Osteoblast (primary cell): ENCODE measurements at regions not wholly inside any gene's neighbourhood (a gene's known extent, or its start where the extent isn't known, plus 50 kb on each side); places are given as distances from the start of the nearest gene placed in this dataset.

Source experiments
- DNase-seq: peaks from one replicate; pipeline ENCODE4 v3.0.0; 2011; ENCODE audit warnings: low spot score, mixed read lengths; ENCODE audit not compliant: insufficient read length; ENCODE audit errors: missing footprints
- H2AFZ ChIP-seq: 2 replicates; pipeline ENCODE4 v1.6.0; 2011; ENCODE audit warnings: mild to moderate bottlenecking, low read length
- H3K27ac ChIP-seq: 2 replicates; pipeline ENCODE4 v1.5.1; 2011; ENCODE audit warnings: mild to moderate bottlenecking, low read depth, low read length, moderate library complexity
- H3K27me3 ChIP-seq: 2 replicates; pipeline ENCODE4 v1.6.0; 2012; ENCODE audit warnings: mild to moderate bottlenecking, control low read depth, inconsistent platforms, low read length, moderate library complexity; ENCODE audit not compliant: insufficient read depth
- H3K36me3 ChIP-seq: 2 replicates; pipeline ENCODE4 v1.5.1; 2011; ENCODE audit warnings: mild to moderate bottlenecking, low read length, control low read depth, moderate library complexity; ENCODE audit not compliant: insufficient read depth
- H3K4me1 ChIP-seq: 2 replicates; pipeline ENCODE4 v1.5.1; 2011; ENCODE audit warnings: mild to moderate bottlenecking, low read length, control low read depth, moderate library complexity; ENCODE audit not compliant: insufficient read depth
- H3K4me2 ChIP-seq: 2 replicates; pipeline ENCODE4 v1.6.0; 2011; ENCODE audit warnings: mild to moderate bottlenecking, low read length; ENCODE audit not compliant: insufficient read depth
- H3K4me3 ChIP-seq: fragments of 200-600 bp; sonication (generic); 3 replicates; pipeline ENCODE4 v1.5.1; 2012; ENCODE audit warnings: mild to moderate bottlenecking, low read length, inconsistent platforms; ENCODE audit not compliant: insufficient read depth
- H3K79me2 ChIP-seq: 2 replicates; pipeline ENCODE4 v1.6.0; 2012; ENCODE audit warnings: mild to moderate bottlenecking, low read length, control low read depth, inconsistent platforms; ENCODE audit not compliant: insufficient read depth
- H3K9me3 ChIP-seq: 2 replicates; pipeline ENCODE4 v1.5.1; 2011; ENCODE audit warnings: low read depth, low read length, control low read depth
- H4K20me1 ChIP-seq: 2 replicates; pipeline ENCODE4 v1.6.0; 2012; ENCODE audit warnings: mild to moderate bottlenecking, low read length, control low read depth; ENCODE audit not compliant: insufficient read depth
- TF ChIP-seq, protein P1 (sequence below): IDR thresholded peaks from 2 replicates; pipeline ENCODE4 v1.5.1; 2011; ENCODE audit warnings: mild to moderate bottlenecking, low read depth, low read length, moderate library complexity; ENCODE audit errors: extremely low read depth

DNA sequence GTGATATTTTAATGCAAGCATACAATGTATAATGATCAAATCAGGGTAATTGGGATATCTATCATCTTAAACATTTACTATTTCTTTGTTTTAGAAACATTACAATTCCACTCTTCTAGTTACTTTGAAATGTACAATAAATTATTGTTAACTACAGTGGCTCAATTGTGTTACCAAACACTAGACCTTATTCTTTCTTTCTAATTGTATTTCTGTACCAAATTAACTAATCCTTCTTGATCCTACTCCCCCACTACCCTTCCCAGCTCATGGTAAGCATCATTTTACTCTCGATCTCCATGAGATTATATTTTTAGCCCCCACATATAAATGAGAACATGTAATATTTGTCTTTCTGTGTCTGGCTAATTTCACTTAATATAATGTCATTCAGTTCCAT is 95.0 kb upstream of the MROH9 start:
- Histone ChIP-seq H3K9me3 (no peaks in the 10 kb centered on the region), H2AFZ (no peak overlapping the region), H3K27me3 (no peaks in the 10 kb centered on the region), H3K79me2 (no peaks in the 10 kb centered on the region), H3K4me1 (peaks cover 6% of the 10 kb centered on the region), H4K20me1 (no peaks in the 10 kb centered on the region), H3K4me2 (no peak overlapping the region), H3K27ac (no peak overlapping the region), H3K36me3 (no peaks in the 10 kb centered on the region), H3K4me3 (no peak overlapping the region)
- DNase-seq, result no peak
- TF ChIP-seq, protein P1, sequence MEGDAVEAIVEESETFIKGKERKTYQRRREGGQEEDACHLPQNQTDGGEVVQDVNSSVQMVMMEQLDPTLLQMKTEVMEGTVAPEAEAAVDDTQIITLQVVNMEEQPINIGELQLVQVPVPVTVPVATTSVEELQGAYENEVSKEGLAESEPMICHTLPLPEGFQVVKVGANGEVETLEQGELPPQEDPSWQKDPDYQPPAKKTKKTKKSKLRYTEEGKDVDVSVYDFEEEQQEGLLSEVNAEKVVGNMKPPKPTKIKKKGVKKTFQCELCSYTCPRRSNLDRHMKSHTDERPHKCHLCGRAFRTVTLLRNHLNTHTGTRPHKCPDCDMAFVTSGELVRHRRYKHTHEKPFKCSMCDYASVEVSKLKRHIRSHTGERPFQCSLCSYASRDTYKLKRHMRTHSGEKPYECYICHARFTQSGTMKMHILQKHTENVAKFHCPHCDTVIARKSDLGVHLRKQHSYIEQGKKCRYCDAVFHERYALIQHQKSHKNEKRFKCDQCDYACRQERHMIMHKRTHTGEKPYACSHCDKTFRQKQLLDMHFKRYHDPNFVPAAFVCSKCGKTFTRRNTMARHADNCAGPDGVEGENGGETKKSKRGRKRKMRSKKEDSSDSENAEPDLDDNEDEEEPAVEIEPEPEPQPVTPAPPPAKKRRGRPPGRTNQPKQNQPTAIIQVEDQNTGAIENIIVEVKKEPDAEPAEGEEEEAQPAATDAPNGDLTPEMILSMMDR, result no peak

DNA sequence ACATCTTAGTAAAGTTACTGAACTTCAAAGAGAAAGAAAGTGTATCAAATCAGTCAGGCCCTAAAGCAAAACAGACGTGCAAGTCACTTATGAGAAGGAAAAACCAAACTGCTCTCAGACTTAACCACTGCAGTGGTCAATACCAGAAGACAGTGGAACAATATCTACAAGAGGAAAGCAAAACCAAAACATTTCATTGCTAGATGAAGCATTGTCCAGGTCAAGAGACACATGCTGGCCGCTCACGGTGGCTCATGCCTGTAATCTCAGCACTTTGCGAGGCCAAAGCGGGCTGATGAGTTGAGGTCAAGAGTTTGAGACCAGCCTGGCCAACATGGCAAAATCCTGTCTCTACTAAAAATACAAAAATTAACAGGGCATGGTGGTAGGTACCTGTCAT is 82.0 kb upstream of the MROH9 start:
- Histone ChIP-seq H2AFZ (no peak overlapping the region), H3K9me3 (no peaks in the 10 kb centered on the region), H3K36me3 (no peaks in the 10 kb centered on the region), H3K4me3 (no peak overlapping the region), H3K27me3 (no peaks in the 10 kb centered on the region), H3K27ac (no peak overlapping the region), H3K4me1 (no peaks in the 10 kb centered on the region), H3K79me2 (no peaks in the 10 kb centered on the region), H4K20me1 (no peaks in the 10 kb centered on the region), H3K4me2 (no peak overlapping the region)
- no peak for DNase-seq
- TF ChIP-seq, protein P1, result no peak

DNA sequence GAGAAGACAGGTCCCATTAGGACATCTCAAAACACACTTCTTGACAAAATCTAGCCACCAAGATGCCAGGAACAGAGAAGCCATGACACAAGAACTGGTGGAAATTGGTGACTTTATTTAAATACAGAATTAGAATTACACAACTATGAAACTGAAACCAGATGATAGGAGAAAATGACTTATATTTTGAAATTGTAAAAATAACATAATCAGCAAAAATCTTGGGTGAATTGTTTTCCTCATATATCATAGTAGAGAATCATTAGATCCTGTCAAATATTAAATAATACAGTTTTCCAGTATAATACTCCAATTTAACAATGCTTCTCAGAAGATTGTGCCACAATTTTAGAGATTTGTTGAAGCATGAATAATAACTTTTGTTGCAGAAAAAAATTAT is 81.5 kb upstream of the MROH9 start:
- Histone ChIP-seq H3K4me3 (no peak overlapping the region), H3K9me3 (no peaks in the 10 kb centered on the region), H3K36me3 (no peaks in the 10 kb centered on the region), H3K4me2 (no peak overlapping the region), H3K27me3 (no peaks in the 10 kb centered on the region), H3K4me1 (no peaks in the 10 kb centered on the region), H2AFZ (peak overlapping the region; percentile 33), H3K79me2 (no peaks in the 10 kb centered on the region), H4K20me1 (no peaks in the 10 kb centered on the region), H3K27ac (no peak overlapping the region)
- no peak for DNase-seq
- TF ChIP-seq, protein P1, result no peak

DNA sequence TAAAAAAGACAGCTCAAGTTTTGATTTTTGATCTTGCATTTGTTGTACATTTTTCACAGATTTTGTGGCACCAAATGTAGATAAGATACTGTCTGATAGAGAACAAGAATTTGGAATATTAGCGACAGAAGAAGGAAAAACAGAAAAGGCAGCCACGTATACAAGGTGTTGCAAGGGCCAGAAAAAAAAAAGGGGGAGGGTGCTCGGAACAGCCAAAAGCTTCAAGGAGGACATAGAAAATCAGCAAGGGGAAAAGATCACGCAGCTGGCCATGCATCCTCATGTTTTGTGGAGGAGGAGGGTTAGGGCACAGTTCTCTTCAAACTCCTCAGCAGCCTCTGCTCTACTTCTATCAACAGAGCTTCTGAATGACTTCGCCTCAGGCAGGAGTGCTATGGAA is 80.7 kb upstream of the MROH9 start:
- no peaks in the 10 kb centered on the region for H3K4me1 ChIP-seq
- no peaks in the 10 kb centered on the region for H3K79me2 ChIP-seq
- H3K4me3 ChIP-seq, result no peak overlapping the region
- H3K27me3 ChIP-seq, result no peaks in the 10 kb centered on the region
- H3K4me2 ChIP-seq, result no peak overlapping the region
- no peaks in the 10 kb centered on the region for H3K9me3 ChIP-seq
- TF ChIP-seq, protein P1, result no peak
- H4K20me1 ChIP-seq, result no peaks in the 10 kb centered on the region
- H2AFZ ChIP-seq, result peak overlapping the region; percentile 20
- no peak for DNase-seq
- no peaks in the 10 kb centered on the region for H3K36me3 ChIP-seq
- H3K27ac ChIP-seq, result no peak overlapping the region
